GM12891 (cell line): ENCODE measurements at regions not wholly inside any gene's neighbourhood (a gene's known extent, or its start where the extent isn't known, plus 50 kb on each side); places are given as distances from the start of the nearest gene placed in this dataset.
"Not testable (repeated sequence)": the region's sequence is repeated elsewhere in the genome, so short reads cannot be mapped to it uniquely, and the experiment has no call there.

Source experiments
- DNase-seq: peaks from one replicate; pipeline ENCODE4 v3.0.0; 2011; ENCODE audit warnings: low spot score; ENCODE audit not compliant: insufficient read length
- FAIRE-seq: peaks from 2 replicates; lab custom pipeline; 2011; peaks lifted over from hg19 to GRCh38; lab: Jason Lieb, UNC
- PAX5 ChIP-seq: IDR thresholded peaks from 2 replicates; pipeline ENCODE4 v1.6.1; 2011; ENCODE audit warnings: low read length, moderate library complexity, mild to moderate bottlenecking; ENCODE audit not compliant: insufficient read depth, severe bottlenecking
- POLR2A ChIP-seq: IDR thresholded peaks from 2 replicates; pipeline ENCODE4 v1.6.1; 2011; ENCODE audit warnings: low read depth, low read length, control low read depth
- POLR2AphosphoS5 ChIP-seq: IDR thresholded peaks from 2 replicates; pipeline ENCODE4 v1.6.1; 2011; ENCODE audit warnings: low read depth, low read length, control low read depth
- POU2F2 ChIP-seq: IDR thresholded peaks from 2 replicates; pipeline ENCODE4 v1.6.1; 2011; ENCODE audit warnings: low read depth, mild to moderate bottlenecking, control low read depth, low read length, moderate library complexity
- SPI1 ChIP-seq: IDR thresholded peaks from 2 replicates; pipeline ENCODE4 v1.6.1; 2011; ENCODE audit warnings: low read depth, low read length, control low read depth
- TAF1 ChIP-seq: IDR thresholded peaks from 2 replicates; pipeline ENCODE4 v1.6.1; 2011; ENCODE audit warnings: low read depth, low read length, control low read depth

DNA sequence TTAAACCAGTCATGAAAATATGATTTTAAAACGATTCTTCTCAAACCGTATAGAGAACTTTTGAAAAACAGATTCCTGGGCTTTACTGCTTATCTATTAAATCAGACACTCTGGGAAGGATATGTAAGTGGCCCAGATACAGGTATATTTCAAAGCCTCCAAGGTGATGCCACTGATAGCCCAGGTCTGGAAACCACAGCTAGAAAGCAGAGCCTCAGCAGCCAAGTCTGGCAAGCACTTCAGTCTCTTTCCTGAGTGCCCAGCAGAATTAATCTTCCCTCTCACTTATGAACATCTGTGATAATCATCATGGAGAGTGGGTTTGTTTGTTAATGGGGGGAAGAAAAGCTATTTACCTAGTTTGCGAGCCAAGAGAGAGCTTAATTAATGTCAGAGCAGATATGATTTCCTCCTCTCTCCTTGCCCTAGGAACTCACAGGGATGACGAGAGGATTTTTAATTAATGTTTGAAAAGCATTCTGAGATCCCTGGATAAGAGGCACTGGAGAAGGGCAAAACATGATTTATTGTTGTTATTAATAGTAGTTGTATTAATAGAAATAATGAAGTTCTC, 368.4 kb downstream of the TLE1 start:
- DNase-seq (no peak), FAIRE-seq (no peak)

GRCh38 chr9:81318571-81318970, 370.8 kb downstream of the TLE1 start:
- no peak for FAIRE-seq
- DNase-seq = no peak
- TF ChIP-seq TAF1 (no peak), SPI1 (no peak), POLR2AphosphoS5 (no peak)

More for the DNA sequence above, 368.4 kb downstream of the TLE1 start:
- TF ChIP-seq POU2F2 (no peak), PAX5 (no peak), SPI1 (no peak), POLR2AphosphoS5 (no peak), POLR2A (no peak), TAF1 (no peak)

DNA sequence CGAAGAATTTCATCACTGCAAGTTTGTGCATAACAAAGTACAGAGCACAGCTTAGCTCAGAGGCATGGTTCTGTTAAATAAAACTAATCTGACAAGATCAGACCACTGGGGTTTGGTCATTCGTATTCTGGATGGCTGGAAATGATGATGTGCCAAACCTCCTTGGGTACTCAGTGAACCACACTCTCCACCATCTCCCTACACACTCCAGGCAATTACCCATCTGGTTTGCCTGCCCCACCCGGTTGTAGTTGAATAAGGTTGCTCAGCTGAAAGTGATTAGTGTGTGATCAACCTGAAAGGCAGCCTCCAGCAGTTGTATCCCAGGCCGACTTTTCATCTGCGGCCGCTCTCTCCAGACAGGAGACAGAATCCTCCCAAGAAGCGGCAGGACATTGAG, 371.4 kb downstream of the TLE1 start:
- FAIRE-seq (no peak), DNase-seq (no peak)
- TF ChIP-seq POLR2AphosphoS5 (no peak), SPI1 (no peak), POU2F2 (no peak), PAX5 (no peak), POLR2A (no peak), TAF1 (no peak)

DNA sequence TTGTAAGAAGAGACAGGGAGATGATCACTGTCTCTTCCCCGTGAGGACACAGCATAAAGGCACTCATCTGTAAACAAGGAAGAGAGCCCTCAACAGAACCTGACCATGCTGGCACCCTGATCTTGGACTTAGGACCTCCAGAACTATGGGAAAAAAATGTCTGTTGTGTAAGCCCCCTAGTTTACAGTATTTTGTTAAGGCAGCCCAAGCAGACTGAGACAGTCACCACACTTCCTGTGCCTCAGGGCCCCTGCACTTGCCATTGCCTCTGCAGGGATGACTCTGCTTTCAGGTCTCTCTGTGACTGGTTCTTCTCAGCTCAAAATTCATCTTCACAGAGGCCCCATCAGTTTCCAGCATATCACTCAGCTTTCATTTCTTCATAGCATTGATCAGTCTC, 372.1 kb downstream of the TLE1 start:
- no peak for TF ChIP-seq SPI1
- no peak for TF ChIP-seq POLR2AphosphoS5
- no peak for TF ChIP-seq PAX5
- no peak for TF ChIP-seq POLR2A
- no peak for TF ChIP-seq TAF1
- no peak for TF ChIP-seq POU2F2

GRCh38 chr9:81314490-81314889, 374.9 kb downstream of the TLE1 start:
- TF ChIP-seq PAX5 (no peak), POLR2A (no peak), POU2F2 (no peak), POLR2AphosphoS5 (no peak), SPI1 (no peak), TAF1 (no peak)
- DNase-seq = no peak
- no peak for FAIRE-seq

More for the DNA sequence above, 372.1 kb downstream of the TLE1 start:
- DNase-seq (no peak), FAIRE-seq (no peak)

DNA sequence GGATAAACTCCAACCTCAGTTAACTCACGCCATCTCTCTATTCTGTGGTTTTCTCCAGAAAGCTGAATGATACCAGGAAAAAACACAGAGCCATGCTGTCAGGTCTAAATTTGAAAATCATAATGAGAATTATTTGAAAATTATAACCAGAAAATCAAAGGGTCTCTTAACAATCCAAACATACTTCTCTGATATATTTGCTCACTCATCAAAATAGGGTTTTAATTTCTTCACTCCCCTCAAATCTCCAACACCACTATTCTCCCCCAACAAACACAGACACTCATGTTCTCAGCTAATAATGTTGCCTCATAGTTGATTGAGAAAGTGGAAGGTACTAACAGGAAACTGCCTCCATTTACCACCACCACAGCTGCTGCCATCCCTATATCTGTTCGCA, 375.5 kb downstream of the TLE1 start:
- DNase-seq (no peak), FAIRE-seq (no peak)
- no peak for TF ChIP-seq POLR2AphosphoS5
- TF ChIP-seq POU2F2 = no peak
- no peak for TF ChIP-seq SPI1
- TF ChIP-seq TAF1 = no peak
- TF ChIP-seq PAX5 = no peak
- TF ChIP-seq POLR2A = no peak

DNA sequence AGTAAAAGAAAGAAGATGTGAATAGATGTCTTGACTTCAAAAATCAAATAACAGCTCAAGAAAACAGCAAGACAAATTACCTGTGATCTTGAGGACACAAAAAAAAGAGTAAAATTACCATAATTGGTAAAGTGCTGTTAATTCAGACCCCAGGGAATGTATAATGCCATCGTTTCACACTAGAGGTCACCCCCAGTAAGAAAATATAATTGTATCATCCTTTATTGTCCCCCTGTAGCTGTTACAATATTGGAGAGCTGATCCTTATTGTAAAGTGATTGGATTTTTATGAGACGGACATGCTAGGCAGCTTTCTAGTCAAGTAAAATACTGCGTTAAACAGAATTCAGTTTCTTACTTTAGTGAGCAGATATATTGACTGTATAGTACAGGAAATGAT, 377.0 kb downstream of the TLE1 start:
- TF ChIP-seq TAF1 (no peak), POLR2A (no peak), POLR2AphosphoS5 (no peak), SPI1 (no peak), POU2F2 (no peak)
- no peak for DNase-seq
- FAIRE-seq = no peak

DNA sequence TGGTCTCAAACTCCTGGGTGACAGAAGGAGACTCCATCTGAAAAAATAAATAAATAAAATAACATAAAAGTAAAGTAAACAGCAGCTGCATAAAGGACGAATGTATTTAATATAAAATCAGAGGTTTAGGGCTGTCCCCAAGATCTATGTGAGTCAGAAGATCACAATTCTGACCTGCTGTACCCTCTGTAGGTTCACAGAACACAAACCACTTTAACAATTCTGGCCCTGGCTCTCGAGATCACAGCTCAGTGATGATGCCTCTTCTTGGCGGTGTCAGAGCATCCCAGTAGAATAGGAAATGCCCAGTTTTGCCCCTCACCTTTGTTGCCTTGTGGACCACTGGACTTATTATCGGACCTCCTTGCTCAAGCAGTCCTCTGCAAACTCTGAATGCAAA, 380.9 kb downstream of the TLE1 start:
- FAIRE-seq (no peak), DNase-seq (no peak)
- no peak for TF ChIP-seq PAX5
- no peak for TF ChIP-seq POLR2A
- no peak for TF ChIP-seq POLR2AphosphoS5
- no peak for TF ChIP-seq POU2F2
- no peak for TF ChIP-seq TAF1
- no peak for TF ChIP-seq SPI1

DNA sequence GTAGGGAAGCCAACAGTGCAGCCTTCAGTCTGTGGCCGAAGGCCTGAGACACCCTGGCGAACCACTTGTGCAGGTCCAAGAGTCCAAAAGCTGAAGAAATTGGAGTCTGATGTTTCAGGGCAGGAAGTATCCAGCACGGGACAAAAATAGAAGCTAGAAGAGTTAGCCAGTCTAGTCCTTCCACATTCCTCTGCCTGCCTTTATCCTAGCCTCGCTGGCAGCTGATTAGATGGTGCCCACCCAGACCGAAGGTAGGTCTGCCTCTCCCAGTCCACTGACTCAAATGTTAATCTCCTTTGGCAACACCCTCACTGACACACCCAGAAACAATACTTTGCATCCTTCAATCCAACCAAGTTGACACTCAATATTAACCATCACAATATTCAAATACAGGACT, 381.6 kb downstream of the TLE1 start:
- not testable (repeated sequence) for FAIRE-seq, DNase-seq

GRCh38 chr9:81305561-81306182, 383.7 kb downstream of the TLE1 start:
- DNase-seq (no peak), FAIRE-seq (no peak)
- TF ChIP-seq POLR2A (no peak), PAX5 (no peak), POU2F2 (no peak), TAF1 (no peak), POLR2AphosphoS5 (no peak), SPI1 (no peak)

DNA sequence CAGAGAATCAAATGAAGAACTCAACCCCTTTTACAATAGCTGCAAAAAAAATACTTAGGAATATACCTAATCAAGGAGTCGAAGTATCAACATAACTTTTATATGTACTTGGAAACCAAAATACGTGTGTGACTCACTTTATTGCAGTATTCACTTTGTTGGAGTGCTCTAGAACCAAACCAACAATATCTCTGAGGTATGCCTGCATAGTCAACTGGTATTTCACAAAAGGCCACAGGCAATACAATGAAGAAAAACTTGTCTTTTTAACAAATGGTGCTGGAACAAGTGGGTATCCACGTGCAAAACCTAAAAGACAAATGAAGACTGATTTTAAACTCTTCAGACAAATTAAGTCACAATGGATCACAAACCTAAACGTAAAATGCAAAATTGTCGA, 385.7 kb downstream of the TLE1 start:
- no peak for DNase-seq
- no peak for FAIRE-seq
- TF ChIP-seq TAF1 (no peak), SPI1 (no peak), POLR2AphosphoS5 (no peak), POLR2A (no peak), POU2F2 (no peak), PAX5 (no peak)
